Epithelial cell of proximal tubule (primary cell): ENCODE measurements at regions not wholly inside any gene's neighbourhood (a gene's known extent, or its start where the extent isn't known, plus 50 kb on each side); places are given as distances from the start of the nearest gene placed in this dataset.
"Not testable (repeated sequence)": the region's sequence is repeated elsewhere in the genome, so short reads cannot be mapped to it uniquely, and the experiment has no call there.

Experiments used
- DNase-seq: peaks from one replicate; pipeline ENCODE4 v3.0.0-alpha.2; 2011; ENCODE audit warnings: low read depth
- H3K4me3 ChIP-seq: 2 replicates; pipeline ENCODE4 v1.5.1; 2011; ENCODE audit warnings: low read depth, mild to moderate bottlenecking, low read length
- CTCF ChIP-seq: conservative IDR thresholded peaks from 2 replicates; pipeline ENCODE4 v1.5.1; 2012; ENCODE audit warnings: low read depth, mild to moderate bottlenecking, low read length

DNA sequence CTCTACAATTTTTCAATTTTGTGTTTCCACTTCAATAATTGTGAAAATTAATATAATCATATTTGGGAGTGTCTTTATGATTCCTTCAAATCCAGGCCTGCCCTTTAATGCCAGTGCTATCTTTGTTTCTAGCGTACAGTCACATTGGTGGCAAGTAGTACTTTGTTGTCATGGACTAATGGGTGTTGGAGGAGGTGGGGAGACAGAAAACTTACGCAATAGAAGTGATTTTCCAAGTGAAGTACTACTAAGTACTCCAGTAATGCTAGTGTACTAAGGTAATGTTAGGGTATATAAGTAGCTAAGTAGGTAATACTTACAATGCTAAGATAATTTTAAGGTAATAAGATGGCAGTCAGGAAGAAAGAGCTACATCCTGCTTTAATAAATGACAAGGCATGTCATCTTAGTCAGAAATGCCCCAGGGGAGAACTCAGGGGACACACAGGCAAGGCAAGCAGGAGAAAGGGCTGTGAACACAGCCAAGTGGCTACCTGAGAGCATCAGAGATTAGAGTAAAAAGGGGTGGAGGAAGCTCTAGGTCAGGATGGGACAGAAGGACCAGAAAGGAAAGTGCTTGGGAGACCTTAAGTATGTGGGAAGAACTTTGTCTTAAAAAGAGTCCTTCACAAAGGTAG is 217.2 kb upstream of the PRDM1 start:
- DNase-seq, result no peak
- H3K4me3 ChIP-seq, result no peak overlapping the region
- no peak for TF ChIP-seq CTCF

- no peak overlapping the region for H3K4me3 ChIP-seq
- no peak for DNase-seq
- no peak for TF ChIP-seq CTCF
Measured at GRCh38 chr6:105867821-105868220, 218.3 kb upstream of the PRDM1 start.

- no peak overlapping the region for H3K4me3 ChIP-seq
- no peak for DNase-seq
- no peak for TF ChIP-seq CTCF
Measured at GRCh38 chr6:105867277-105867676, 218.9 kb upstream of the PRDM1 start.

GRCh38 chr6:105862936-105863607 is 223.1 kb upstream of the PRDM1 start:
- no peak for DNase-seq
- no peak for TF ChIP-seq CTCF
- no peak overlapping the region for H3K4me3 ChIP-seq

- not testable (repeated sequence) for H3K4me3 ChIP-seq, DNase-seq
Measured at GRCh38 chr6:105860927-105861326, 225.2 kb upstream of the PRDM1 start.

- no peak for TF ChIP-seq CTCF
- no peak overlapping the region for H3K4me3 ChIP-seq
- DNase-seq, result no peak
Measured at GRCh38 chr6:105859457-105859856, 226.7 kb upstream of the PRDM1 start.

DNA sequence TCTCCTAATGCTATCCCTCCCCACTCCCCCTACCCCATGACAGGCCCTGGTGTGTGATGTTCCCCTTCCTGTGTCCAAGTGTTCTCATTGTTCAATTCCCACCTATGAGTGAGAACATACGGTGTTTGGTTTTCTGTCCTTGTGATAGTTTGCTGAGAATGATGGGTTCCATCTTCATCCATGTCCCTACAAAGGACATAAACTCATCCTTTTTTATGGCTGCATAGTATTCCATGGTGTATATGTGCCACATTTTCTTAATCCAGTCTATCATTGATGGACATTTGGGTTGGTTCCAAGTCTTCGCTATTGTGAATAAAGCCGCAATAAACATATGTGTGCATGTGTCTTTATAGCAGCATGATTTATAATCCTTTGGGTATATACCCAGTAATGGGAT is 227.5 kb upstream of the PRDM1 start:
- DNase-seq, H3K4me3 ChIP-seq: not testable (repeated sequence)

- no peak for TF ChIP-seq CTCF
- no peak for DNase-seq
- H3K4me3 ChIP-seq, result no peak overlapping the region
Measured at GRCh38 chr6:105855433-105855832, 230.7 kb upstream of the PRDM1 start.

GRCh38 chr6:105853979-105854378 is 232.2 kb upstream of the PRDM1 start:
- H3K4me3 ChIP-seq, DNase-seq: not testable (repeated sequence)
